GM18951 (cell line): ENCODE measurements at regions not wholly inside any gene's neighbourhood (a gene's known extent, or its start where the extent isn't known, plus 50 kb on each side); places are given as distances from the start of the nearest gene placed in this dataset.

Source experiments
- POLR2A ChIP-seq: IDR thresholded peaks from 4 replicates; pipeline ENCODE4 v1.6.1; 2011; ENCODE audit warnings: mild to moderate bottlenecking; ENCODE audit not compliant: insufficient read length, insufficient read depth; ENCODE audit errors: extremely low read depth
- in situ Hi-C: fragments of 300-500 bp; cut with MboI; formaldehyde crosslinking; loops from one replicate; pipeline ENCODE4 v1.12.0; 2022; ENCODE audit warnings: low sequenced_read_pairs, mixed read lengths, inconsistent platforms; ENCODE audit not compliant: unreplicated experiment

GRCh38 chr14:76687611-76688382, 73.5 kb upstream of the VASH1 start:
- no peak for TF ChIP-seq POLR2A
- in situ Hi-C loops, result no loop called here

GRCh38 chr14:76688383-76688671, 72.9 kb upstream of the VASH1 start:
- in situ Hi-C loops, result no loop called here

GRCh38 chr14:76690502-76691105, 70.7 kb upstream of the VASH1 start:
- no peak for TF ChIP-seq POLR2A
- in situ Hi-C loops, result no loop called here

More at GRCh38 chr14:76688383-76688671, 72.9 kb upstream of the VASH1 start:
- no peak for TF ChIP-seq POLR2A

- no peak for TF ChIP-seq POLR2A
- in situ Hi-C loops, result no loop called here
These were observed 67.2 kb upstream of the VASH1 start for GRCh38 chr14:76694106-76694505.

GRCh38 chr14:76695263-76695920, 65.9 kb upstream of the VASH1 start:
- in situ Hi-C loops, result no loop called here
- TF ChIP-seq POLR2A, result no peak

- in situ Hi-C loops, result no loop called here
- no peak for TF ChIP-seq POLR2A
These were observed 64.9 kb upstream of the VASH1 start for GRCh38 chr14:76696361-76696760.

- in situ Hi-C loops, result no loop called here
- TF ChIP-seq POLR2A, result no peak
These were observed 64.5 kb upstream of the VASH1 start for GRCh38 chr14:76696791-76697190.

- TF ChIP-seq POLR2A, result no peak
- in situ Hi-C loops, result no loop called here
These were observed 63.9 kb upstream of the VASH1 start for GRCh38 chr14:76697246-76697905.

GRCh38 chr14:76698191-76698590, 63.1 kb upstream of the VASH1 start:
- no peak for TF ChIP-seq POLR2A
- in situ Hi-C loops, result no loop called here

GRCh38 chr14:76698631-76699030, 62.6 kb upstream of the VASH1 start:
- in situ Hi-C loops, result no loop called here
- no peak for TF ChIP-seq POLR2A

- in situ Hi-C loops, result no loop called here
These were observed 61.9 kb upstream of the VASH1 start for GRCh38 chr14:76699209-76699938.

GRCh38 chr14:76699939-76700590, 61.2 kb upstream of the VASH1 start:
- TF ChIP-seq POLR2A, result no peak
- in situ Hi-C loops, result loop anchor here (25.0 kb wide), 1 partner anchor 362 kb away; no protein-coding TSS in a partner anchor

More at GRCh38 chr14:76699209-76699938, 61.9 kb upstream of the VASH1 start:
- no peak for TF ChIP-seq POLR2A
